Loucy (cell line): ENCODE measurements at regions not wholly inside any gene's neighbourhood (a gene's known extent, or its start where the extent isn't known, plus 50 kb on each side); places are given as distances from the start of the nearest gene placed in this dataset.

Experiments
- H2AFZ ChIP-seq: fragments of 200-600 bp; sonication (generic); 2 replicates; pipeline ENCODE4 v1.6.0; 2016; ENCODE audit warnings: antibody characterized with exemption, mild to moderate bottlenecking, low read length, moderate library complexity
- H3F3A ChIP-seq: fragments of 200-600 bp; 2 replicates; pipeline ENCODE4 v1.6.0; 2016; ENCODE audit warnings: antibody characterized with exemption, low read depth, mild to moderate bottlenecking
- H3K27me3 ChIP-seq: fragments of 200-600 bp; sonication (generic); 2 replicates; pipeline ENCODE4 v1.6.1; 2014; ENCODE audit warnings: low read length, mild to moderate bottlenecking; ENCODE audit not compliant: insufficient read depth, poor library complexity, severe bottlenecking
- H3K36me3 ChIP-seq: fragments of 200-600 bp; sonication (generic); 2 replicates; pipeline ENCODE4 v1.6.1; 2016; ENCODE audit warnings: low read length; ENCODE audit not compliant: insufficient read depth
- H3K4me1 ChIP-seq: fragments of 200-600 bp; sonication (generic); 2 replicates; pipeline ENCODE4 v1.5.1; 2014; ENCODE audit warnings: low read length, mild to moderate bottlenecking; ENCODE audit not compliant: insufficient read depth, poor library complexity, severe bottlenecking
- H3K4me2 ChIP-seq: fragments of 200-600 bp; sonication (generic); 2 replicates; pipeline ENCODE4 v1.6.0; 2014; ENCODE audit warnings: antibody characterized with exemption, low read length, low read depth, mild to moderate bottlenecking; ENCODE audit not compliant: poor library complexity, severe bottlenecking
- H3K4me3 ChIP-seq: fragments of 200-600 bp; sonication (generic); 2 replicates; pipeline ENCODE4 v1.5.1; 2014; ENCODE audit warnings: low read length, mild to moderate bottlenecking, mixed read lengths; ENCODE audit not compliant: poor library complexity, severe bottlenecking
- H3K79me2 ChIP-seq: fragments of 200-600 bp; sonication (generic); 2 replicates; pipeline ENCODE4 v1.6.1; 2014; ENCODE audit warnings: low read length; ENCODE audit not compliant: insufficient read depth
- H3K9ac ChIP-seq: fragments of 200-600 bp; sonication (generic); 2 replicates; pipeline ENCODE4 v1.6.0; 2014; ENCODE audit warnings: mild to moderate bottlenecking, low read depth, low read length, moderate library complexity; ENCODE audit not compliant: poor library complexity, severe bottlenecking
- H3K9me2 ChIP-seq: fragments of 200-600 bp; sonication (generic); replicated peaks from 2 replicates; pipeline ENCODE4 v1.6.1; 2016; ENCODE audit warnings: low read depth, low read length, mixed read lengths
- H3K9me3 ChIP-seq: fragments of 200-600 bp; sonication (generic); 2 replicates; pipeline ENCODE4 v1.6.1; 2014; ENCODE audit warnings: mild to moderate bottlenecking, antibody characterized with exemption, low read length, low read depth; ENCODE audit not compliant: insufficient read depth
- H4K20me1 ChIP-seq: fragments of 200-600 bp; sonication (generic); 2 replicates; pipeline ENCODE4 v1.6.0; 2014; ENCODE audit warnings: antibody characterized with exemption, low read length, mild to moderate bottlenecking; ENCODE audit not compliant: insufficient read depth, poor library complexity, severe bottlenecking
- EZH2phosphoT487 ChIP-seq: fragments of 200-600 bp; IDR thresholded peaks from 2 replicates; pipeline ENCODE4 v1.6.1; 2018; ENCODE audit warnings: antibody characterized with exemption, mild to moderate bottlenecking, moderate library complexity, borderline replicate concordance
- TF ChIP-seq, protein P1 (sequence below): fragments of 200-600 bp; sonication (generic); conservative IDR thresholded peaks from 2 replicates; pipeline ENCODE4 v1.5.1; 2014; ENCODE audit warnings: mild to moderate bottlenecking, antibody characterized with exemption, low read length

GRCh38 chr2:240255165-240255491 is 114.7 kb upstream of the OTOS start:
- H3F3A ChIP-seq, result no peaks in the 10 kb centered on the region
- H3K9me2 ChIP-seq, result no peaks in the 10 kb centered on the region
- H2AFZ ChIP-seq, result no peak overlapping the region
- H3K79me2 ChIP-seq, result no peaks in the 10 kb centered on the region
- no peaks in the 10 kb centered on the region for H3K4me1 ChIP-seq
- H3K36me3 ChIP-seq, result no peaks in the 10 kb centered on the region
- H3K4me3 ChIP-seq, result no peak overlapping the region
- H3K27me3 ChIP-seq, result no peaks in the 10 kb centered on the region
- H3K4me2 ChIP-seq, result no peak overlapping the region
- H3K9ac ChIP-seq, result no peak overlapping the region
- TF ChIP-seq, protein P1, sequence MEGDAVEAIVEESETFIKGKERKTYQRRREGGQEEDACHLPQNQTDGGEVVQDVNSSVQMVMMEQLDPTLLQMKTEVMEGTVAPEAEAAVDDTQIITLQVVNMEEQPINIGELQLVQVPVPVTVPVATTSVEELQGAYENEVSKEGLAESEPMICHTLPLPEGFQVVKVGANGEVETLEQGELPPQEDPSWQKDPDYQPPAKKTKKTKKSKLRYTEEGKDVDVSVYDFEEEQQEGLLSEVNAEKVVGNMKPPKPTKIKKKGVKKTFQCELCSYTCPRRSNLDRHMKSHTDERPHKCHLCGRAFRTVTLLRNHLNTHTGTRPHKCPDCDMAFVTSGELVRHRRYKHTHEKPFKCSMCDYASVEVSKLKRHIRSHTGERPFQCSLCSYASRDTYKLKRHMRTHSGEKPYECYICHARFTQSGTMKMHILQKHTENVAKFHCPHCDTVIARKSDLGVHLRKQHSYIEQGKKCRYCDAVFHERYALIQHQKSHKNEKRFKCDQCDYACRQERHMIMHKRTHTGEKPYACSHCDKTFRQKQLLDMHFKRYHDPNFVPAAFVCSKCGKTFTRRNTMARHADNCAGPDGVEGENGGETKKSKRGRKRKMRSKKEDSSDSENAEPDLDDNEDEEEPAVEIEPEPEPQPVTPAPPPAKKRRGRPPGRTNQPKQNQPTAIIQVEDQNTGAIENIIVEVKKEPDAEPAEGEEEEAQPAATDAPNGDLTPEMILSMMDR, result no peak
- TF ChIP-seq EZH2phosphoT487, result no peak
- H4K20me1 ChIP-seq, result no peaks in the 10 kb centered on the region
- H3K9me3 ChIP-seq, result peaks cover 11% of the 10 kb centered on the region; the same call in 1 of the 2 replicates

DNA sequence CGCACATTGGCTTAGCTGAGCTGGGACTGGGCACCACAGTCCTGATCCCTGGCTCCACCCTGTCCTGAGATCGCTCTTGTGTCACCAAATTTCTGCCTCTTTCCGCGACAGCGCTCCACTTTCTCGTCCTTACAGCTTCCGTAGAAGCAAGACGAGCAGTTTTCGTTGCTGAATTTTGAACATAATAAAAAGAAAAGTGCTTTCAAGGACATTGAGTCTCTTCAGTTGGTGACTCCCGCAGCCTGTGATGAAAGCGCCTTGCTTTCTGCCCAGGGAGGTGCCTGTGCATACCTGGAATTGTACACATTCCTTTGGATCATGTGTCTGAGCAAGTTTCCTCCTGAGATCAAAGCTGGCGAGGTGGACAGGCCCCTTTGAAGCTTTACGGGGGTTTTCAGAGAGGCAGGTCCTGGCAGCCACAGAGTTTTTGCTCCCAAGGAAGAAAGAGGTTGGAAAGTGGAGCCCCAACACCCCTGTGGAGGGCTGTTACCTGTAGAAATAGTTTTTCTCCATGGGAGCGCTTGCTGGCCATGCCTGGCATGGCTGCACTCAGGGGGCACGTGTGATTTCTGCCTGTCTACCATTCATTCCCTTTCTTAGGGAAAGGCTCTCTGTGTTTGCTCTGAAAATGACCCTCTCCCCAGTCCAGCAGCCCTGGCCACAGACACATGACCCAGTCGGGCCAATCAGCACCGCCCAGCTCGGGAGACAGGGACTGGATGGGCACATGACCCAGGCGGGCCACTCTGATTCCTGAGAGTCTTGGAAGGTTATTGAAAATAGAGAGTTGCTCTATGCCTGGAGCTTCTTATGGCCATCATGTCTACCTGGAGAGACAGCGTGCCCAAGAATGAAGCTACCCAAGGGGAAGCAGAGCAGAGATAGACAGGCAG is 115.6 kb upstream of the OTOS start:
- H3K79me2 ChIP-seq, result no peaks in the 10 kb centered on the region
- no peak overlapping the region for H2AFZ ChIP-seq
- no peak overlapping the region for H3K4me3 ChIP-seq
- no peaks in the 10 kb centered on the region for H3K9me2 ChIP-seq
- H3K4me2 ChIP-seq, result no peak overlapping the region
- H3K9ac ChIP-seq, result no peak overlapping the region
- no peaks in the 10 kb centered on the region for H3K27me3 ChIP-seq
- H3F3A ChIP-seq, result no peaks in the 10 kb centered on the region
- H3K36me3 ChIP-seq, result no peaks in the 10 kb centered on the region
- no peaks in the 10 kb centered on the region for H3K4me1 ChIP-seq
- no peaks in the 10 kb centered on the region for H4K20me1 ChIP-seq
- H3K9me3 ChIP-seq, result peaks cover 11% of the 10 kb centered on the region; the same call in 1 of the 2 replicates
- no peak for TF ChIP-seq EZH2phosphoT487
- TF ChIP-seq, protein P1, result no peak

DNA sequence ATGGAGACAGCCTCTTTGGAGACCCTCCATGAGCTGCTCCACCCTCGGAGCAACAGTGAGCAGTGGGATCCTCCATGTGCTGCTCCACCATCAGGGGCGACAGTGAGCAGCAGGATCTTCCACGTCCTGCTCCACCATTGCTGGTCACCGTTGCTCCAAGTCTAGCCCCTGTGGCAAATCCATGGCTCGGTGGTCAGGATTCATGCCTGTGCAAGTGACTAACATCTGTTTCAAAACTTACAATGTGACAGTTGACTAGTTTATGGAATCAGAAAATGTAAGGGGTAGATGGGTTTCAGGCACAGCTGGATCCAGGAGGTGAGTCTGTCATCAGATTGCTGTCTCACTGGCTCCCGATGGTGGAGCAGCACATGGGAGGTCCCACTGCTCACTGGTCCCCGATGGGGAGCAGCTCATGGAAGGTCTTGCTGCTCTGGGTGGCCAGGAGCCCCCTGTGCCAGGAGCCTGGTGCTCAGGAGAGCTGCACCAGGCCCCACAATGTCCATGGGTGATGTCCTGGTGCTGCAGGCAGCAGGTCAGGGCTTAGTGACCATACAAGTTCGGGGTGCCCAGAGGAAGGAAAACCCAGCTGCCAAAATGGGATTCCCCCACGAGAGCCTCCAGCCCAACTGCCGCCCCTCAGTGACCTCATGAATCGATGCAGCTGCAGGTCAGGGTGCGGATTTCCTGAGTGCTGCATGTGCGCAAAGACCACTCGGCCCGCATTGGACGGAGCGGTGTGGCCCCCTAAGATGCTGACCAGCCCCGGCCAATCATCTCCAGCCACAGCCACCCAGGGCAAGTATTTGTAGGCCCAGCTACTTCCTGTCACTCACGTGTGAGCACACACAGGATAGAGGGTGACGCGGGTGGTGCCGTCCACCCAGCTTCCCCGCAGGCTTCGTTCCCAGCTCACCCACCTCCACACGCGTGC is 116.5 kb upstream of the OTOS start:
- Histone ChIP-seq H3K36me3 (no peaks in the 10 kb centered on the region), H3K4me3 (no peak overlapping the region), H2AFZ (no peak overlapping the region), H3K4me2 (no peak overlapping the region), H3K79me2 (no peaks in the 10 kb centered on the region), H3F3A (no peaks in the 10 kb centered on the region), H3K9me2 (no peaks in the 10 kb centered on the region), H3K27me3 (no peaks in the 10 kb centered on the region), H4K20me1 (no peaks in the 10 kb centered on the region), H3K9ac (no peak overlapping the region), H3K9me3 (peaks cover 11% of the 10 kb centered on the region; the same call in 1 of the 2 replicates), H3K4me1 (no peaks in the 10 kb centered on the region)
- TF ChIP-seq, protein P1, result no peak
- TF ChIP-seq EZH2phosphoT487, result no peak
